Activated CD4-positive, alpha-beta T cell treated with anti-CD3 and anti-CD28 coated beads, Interleukin-2, amount 10 ng/mL, durations not matched to agents 7 days and 5 days (primary cell): ENCODE measurements at regions not wholly inside any gene's neighbourhood (a gene's known extent, or its start where the extent isn't known, plus 50 kb on each side); places are given as distances from the start of the nearest gene placed in this dataset.

Experiments
- CTCF ChIA-PET: fragments of 350-600 bp; sonication (Branson Sonifier 250); formaldehyde crosslinking; loops from one replicate; lab custom pipeline; 2021; ENCODE audit warnings: antibody characterized with exemption; lab: Charles Lee
- POLR2A ChIA-PET: fragments of 350-600 bp; sonication (Branson Sonifier 250); formaldehyde crosslinking; loops from one replicate; lab custom pipeline; 2021; ENCODE audit warnings: antibody characterized with exemption; lab: Charles Lee
- DNase-seq: peaks from one replicate; pipeline ENCODE4 v3.0.0-alpha.2; 2020
- H3K27ac Mint-ChIP-seq: one replicate; pipeline ENCODE4 v1.8.0; 2021; ENCODE audit warnings: mild to moderate bottlenecking, moderate library complexity, mixed read lengths
- H3K27me3 Mint-ChIP-seq: one replicate; pipeline ENCODE4 v1.8.0; 2021; ENCODE audit warnings: mixed read lengths
- H3K36me3 Mint-ChIP-seq: one replicate; pipeline ENCODE4 v1.8.0; 2021; ENCODE audit warnings: low read depth, mixed read lengths
- H3K4me1 Mint-ChIP-seq: one replicate; pipeline ENCODE4 v1.8.0; 2021; ENCODE audit warnings: mixed read lengths
- H3K4me3 Mint-ChIP-seq: one replicate; pipeline ENCODE4 v1.8.0; 2021; ENCODE audit warnings: mild to moderate bottlenecking, moderate library complexity, mixed read lengths
- H3K9me3 Mint-ChIP-seq: one replicate; pipeline ENCODE4 v1.8.0; 2021; ENCODE audit warnings: mixed read lengths

GRCh38 chr6:145227593-145227992 lies 507.7 kb downstream of the EPM2A start:
- ChIA-PET POLR2A (no interaction called here), CTCF (no interaction called here)

GRCh38 chr6:145228962-145229582 lies 506.2 kb downstream of the EPM2A start:
- CTCF ChIA-PET, result no interaction called here
- no peaks in the 10 kb centered on the region for H3K4me1 Mint-ChIP-seq
- no peaks in the 10 kb centered on the region for H3K9me3 Mint-ChIP-seq
- DNase-seq, result no peak
- no peak overlapping the region for H3K27ac Mint-ChIP-seq
- POLR2A ChIA-PET, result no interaction called here
- H3K36me3 Mint-ChIP-seq, result no peaks in the 10 kb centered on the region
- peaks cover 2% of the 10 kb centered on the region for H3K27me3 Mint-ChIP-seq
- no peak overlapping the region for H3K4me3 Mint-ChIP-seq

More at GRCh38 chr6:145227593-145227992, 507.7 kb downstream of the EPM2A start:
- H3K27me3 Mint-ChIP-seq, result peaks cover 2% of the 10 kb centered on the region
- no peak overlapping the region for H3K4me3 Mint-ChIP-seq
- DNase-seq, result no peak
- no peaks in the 10 kb centered on the region for H3K4me1 Mint-ChIP-seq
- no peaks in the 10 kb centered on the region for H3K36me3 Mint-ChIP-seq
- H3K27ac Mint-ChIP-seq, result no peak overlapping the region
- H3K9me3 Mint-ChIP-seq, result no peaks in the 10 kb centered on the region

GRCh38 chr6:145233955-145234354 lies 501.4 kb downstream of the EPM2A start:
- POLR2A ChIA-PET, result no interaction called here

GRCh38 chr6:145235207-145235606 lies 500.1 kb downstream of the EPM2A start:
- no peaks in the 10 kb centered on the region for H3K9me3 Mint-ChIP-seq
- no peaks in the 10 kb centered on the region for H3K36me3 Mint-ChIP-seq
- POLR2A ChIA-PET, result no interaction called here
- H3K27me3 Mint-ChIP-seq, result peaks cover 5% of the 10 kb centered on the region
- CTCF ChIA-PET, result no interaction called here
- H3K27ac Mint-ChIP-seq, result no peak overlapping the region
- no peaks in the 10 kb centered on the region for H3K4me1 Mint-ChIP-seq
- H3K4me3 Mint-ChIP-seq, result no peak overlapping the region
- DNase-seq, result no peak

More at GRCh38 chr6:145233955-145234354, 501.4 kb downstream of the EPM2A start:
- H3K4me1 Mint-ChIP-seq, result no peaks in the 10 kb centered on the region
- H3K27me3 Mint-ChIP-seq, result peaks cover 5% of the 10 kb centered on the region
- CTCF ChIA-PET, result no interaction called here
- no peak for DNase-seq
- H3K4me3 Mint-ChIP-seq, result no peak overlapping the region
- H3K9me3 Mint-ChIP-seq, result no peaks in the 10 kb centered on the region
- no peak overlapping the region for H3K27ac Mint-ChIP-seq
- no peaks in the 10 kb centered on the region for H3K36me3 Mint-ChIP-seq

GRCh38 chr6:145238787-145239186 lies 496.5 kb downstream of the EPM2A start:
- H3K4me3 Mint-ChIP-seq, result no peak overlapping the region
- peaks cover 3% of the 10 kb centered on the region for H3K27me3 Mint-ChIP-seq
- H3K27ac Mint-ChIP-seq, result no peak overlapping the region
- H3K36me3 Mint-ChIP-seq, result no peaks in the 10 kb centered on the region
- ChIA-PET CTCF (interaction anchor here (0.7 kb wide), 1 partner anchor 663 kb away, joined by 3 read pairs; no protein-coding TSS in a partner anchor), POLR2A (no interaction called here)
- no peak for DNase-seq
- H3K9me3 Mint-ChIP-seq, result no peaks in the 10 kb centered on the region
- H3K4me1 Mint-ChIP-seq, result no peaks in the 10 kb centered on the region

- H3K36me3 Mint-ChIP-seq, result no peaks in the 10 kb centered on the region
- ChIA-PET POLR2A (no interaction called here), CTCF (interaction anchor here (0.7 kb wide), 1 partner anchor 19 kb away, joined by 3 read pairs; no protein-coding TSS in a partner anchor)
- H3K27me3 Mint-ChIP-seq, result peaks cover 3% of the 10 kb centered on the region
- no peaks in the 10 kb centered on the region for H3K4me1 Mint-ChIP-seq
- H3K9me3 Mint-ChIP-seq, result no peaks in the 10 kb centered on the region
- DNase-seq, result no peak
- no peak overlapping the region for H3K27ac Mint-ChIP-seq
- H3K4me3 Mint-ChIP-seq, result no peak overlapping the region
Observed at GRCh38 chr6:145241039-145241438, 494.3 kb downstream of the EPM2A start.

GRCh38 chr6:145241721-145242120 lies 493.6 kb downstream of the EPM2A start:
- no peaks in the 10 kb centered on the region for H3K9me3 Mint-ChIP-seq
- no peak overlapping the region for H3K4me3 Mint-ChIP-seq
- ChIA-PET POLR2A (no interaction called here), CTCF (no interaction called here)
- no peaks in the 10 kb centered on the region for H3K4me1 Mint-ChIP-seq
- no peak for DNase-seq
- H3K36me3 Mint-ChIP-seq, result no peaks in the 10 kb centered on the region
- peaks cover 3% of the 10 kb centered on the region for H3K27me3 Mint-ChIP-seq
- no peak overlapping the region for H3K27ac Mint-ChIP-seq

- Mint-ChIP-seq H3K4me3 (no peak overlapping the region), H3K36me3 (no peaks in the 10 kb centered on the region), H3K27me3 (no peaks in the 10 kb centered on the region), H3K4me1 (no peaks in the 10 kb centered on the region), H3K27ac (no peak overlapping the region), H3K9me3 (no peaks in the 10 kb centered on the region)
- POLR2A ChIA-PET, result no interaction called here
- CTCF ChIA-PET, result no interaction called here
- no peak for DNase-seq
Observed at GRCh38 chr6:145244349-145245100, 490.8 kb downstream of the EPM2A start.

- Mint-ChIP-seq H3K27ac (no peak overlapping the region), H3K4me1 (no peaks in the 10 kb centered on the region), H3K27me3 (no peaks in the 10 kb centered on the region), H3K9me3 (no peaks in the 10 kb centered on the region), H3K36me3 (no peaks in the 10 kb centered on the region), H3K4me3 (no peak overlapping the region)
- ChIA-PET CTCF (no interaction called here), POLR2A (no interaction called here)
- DNase-seq, result no peak
Observed at GRCh38 chr6:145245119-145245518, 490.2 kb downstream of the EPM2A start.

GRCh38 chr6:145247692-145248419 lies 487.5 kb downstream of the EPM2A start:
- Mint-ChIP-seq H3K27me3 (no peaks in the 10 kb centered on the region), H3K27ac (no peak overlapping the region), H3K4me1 (no peaks in the 10 kb centered on the region), H3K4me3 (no peak overlapping the region), H3K36me3 (no peaks in the 10 kb centered on the region), H3K9me3 (no peaks in the 10 kb centered on the region)
- POLR2A ChIA-PET, result no interaction called here
- CTCF ChIA-PET, result no interaction called here
- no peak for DNase-seq

- Mint-ChIP-seq H3K4me1 (no peaks in the 10 kb centered on the region), H3K9me3 (no peaks in the 10 kb centered on the region), H3K27me3 (no peaks in the 10 kb centered on the region), H3K36me3 (no peaks in the 10 kb centered on the region), H3K4me3 (no peak overlapping the region), H3K27ac (no peak overlapping the region)
- CTCF ChIA-PET, result no interaction called here
- POLR2A ChIA-PET, result no interaction called here
- DNase-seq, result no peak
Observed at GRCh38 chr6:145250436-145250835, 484.9 kb downstream of the EPM2A start.

GRCh38 chr6:145252737-145253136 lies 482.6 kb downstream of the EPM2A start:
- Mint-ChIP-seq H3K27ac (no peak overlapping the region), H3K9me3 (no peaks in the 10 kb centered on the region), H3K36me3 (no peaks in the 10 kb centered on the region), H3K27me3 (no peaks in the 10 kb centered on the region), H3K4me1 (no peaks in the 10 kb centered on the region), H3K4me3 (no peak overlapping the region)
- no peak for DNase-seq
- ChIA-PET POLR2A (no interaction called here), CTCF (no interaction called here)
